ENCODE measurements at regions not wholly inside any gene's neighbourhood (a gene's known extent, or its start where the extent isn't known, plus 50 kb on each side); places are given as distances from the start of the nearest gene placed in this dataset.

DNA sequence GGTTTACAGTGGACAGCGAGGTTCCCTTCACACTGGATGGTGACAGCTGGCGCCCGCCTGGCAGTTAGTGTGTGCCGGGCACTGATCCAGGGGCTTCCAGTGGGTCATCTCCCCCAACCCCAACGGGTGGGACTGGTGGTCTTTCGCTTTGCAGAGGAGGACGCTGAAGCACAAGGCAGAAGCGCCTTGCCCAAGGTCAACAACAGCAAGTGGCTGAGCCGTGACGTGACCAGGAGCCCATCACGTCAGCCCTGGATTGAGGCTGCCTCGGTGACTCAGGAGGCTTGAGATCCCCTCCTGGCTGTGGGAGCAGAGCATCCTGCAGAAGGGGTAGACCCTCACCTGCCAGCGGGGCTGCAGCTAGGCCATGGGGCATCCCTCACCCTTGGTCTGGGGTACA, 215.3 kb downstream of the RBFOX3 start:
- Mint-ChIP-seq H3K9me3 (ENCODE audit: low read depth) (no peaks in the 10 kb centered on the region), H3K4me1 (peaks cover 2% of the 10 kb centered on the region), H3K27me3 (peaks cover 38% of the 10 kb centered on the region), H3K4me3 (no peak overlapping the region), H3K36me3 (no peaks in the 10 kb centered on the region), H3K27ac (no peak overlapping the region)
- no peak for ATAC-seq
- DNase-seq: no peak
- CTCF ChIA-PET: interaction anchor here (7.0 kb wide), 1 partner anchor 309 kb away, joined by 96 read pairs; no protein-coding TSS in a partner anchor

DNA sequence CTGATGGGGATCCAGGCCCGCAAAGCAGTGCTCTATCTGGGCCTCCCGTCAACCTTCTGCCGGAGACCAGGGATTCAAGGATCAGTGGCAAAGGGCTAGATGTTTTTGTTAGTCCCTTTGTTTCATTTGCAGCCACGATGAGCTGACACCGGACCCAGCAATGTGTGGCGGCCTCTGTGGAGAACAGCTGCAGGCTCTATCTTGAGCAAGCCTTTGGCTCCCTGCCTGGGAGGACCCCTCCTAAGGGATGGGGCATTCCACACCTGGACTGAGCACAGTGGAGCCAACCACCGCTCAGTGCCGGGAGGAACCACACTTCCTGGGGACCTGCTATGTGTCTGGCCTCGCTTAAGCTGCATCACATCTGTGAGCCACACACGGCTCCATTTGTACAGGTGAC, 215.8 kb downstream of the RBFOX3 start:
- H3K9me3 Mint-ChIP-seq (ENCODE audit: low read depth): no peaks in the 10 kb centered on the region
- DNase-seq (no peak), ATAC-seq (no peak)
- H3K4me1 Mint-ChIP-seq: no peaks in the 10 kb centered on the region
- H3K27me3 Mint-ChIP-seq: peaks cover 33% of the 10 kb centered on the region
- no peak overlapping the region for H3K4me3 Mint-ChIP-seq
- CTCF ChIA-PET: interaction anchor here (7.0 kb wide), 1 partner anchor 308 kb away, joined by 96 read pairs; no protein-coding TSS in a partner anchor
- H3K27ac Mint-ChIP-seq: no peak overlapping the region
- no peaks in the 10 kb centered on the region for H3K36me3 Mint-ChIP-seq

DNA sequence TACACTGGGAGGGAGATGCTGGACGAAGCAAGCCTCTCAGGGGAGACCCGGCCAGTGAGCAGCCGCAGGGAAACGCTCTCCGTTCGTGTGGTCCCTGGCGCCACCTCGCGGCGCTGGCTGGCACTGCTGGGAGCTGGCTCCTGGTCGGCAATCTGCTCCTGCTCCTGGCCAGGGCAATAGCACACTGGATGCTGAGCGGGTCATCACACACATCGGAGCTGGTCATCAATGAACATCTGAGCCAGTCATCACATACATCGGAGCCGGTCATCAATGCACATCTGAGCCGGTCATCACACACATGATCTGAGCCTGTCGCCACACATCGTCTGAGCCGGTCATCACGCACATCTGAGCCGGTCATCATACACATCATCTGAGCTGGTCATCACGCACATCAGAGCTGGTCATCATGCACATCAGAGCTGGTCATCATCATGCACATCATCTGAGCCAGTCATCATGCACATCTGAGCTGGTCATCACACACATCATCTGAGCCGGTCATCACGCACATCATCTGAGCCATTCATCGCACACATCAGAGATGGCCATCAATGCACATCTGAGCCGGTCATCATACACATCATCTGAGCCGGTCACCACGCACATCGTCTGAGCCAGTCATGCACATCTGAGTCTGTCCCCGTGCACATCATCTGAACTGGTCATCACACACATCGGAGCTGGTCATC, 217.3 kb downstream of the RBFOX3 start:
- Mint-ChIP-seq H3K27ac (no peak overlapping the region), H3K9me3 (ENCODE audit: low read depth) (no peaks in the 10 kb centered on the region), H3K4me1 (no peaks in the 10 kb centered on the region), H3K4me3 (no peak overlapping the region), H3K27me3 (peaks cover 28% of the 10 kb centered on the region), H3K36me3 (no peaks in the 10 kb centered on the region)
- peak; percentile 68 for DNase-seq
- CTCF ChIA-PET: interaction anchor here (0.6 to 7.0 kb wide), 15 partner anchors 8 to 349 kb away, joined by 3 to 96 read pairs (median 7); no protein-coding TSS in a partner anchor
- peak; percentile 66 for ATAC-seq

DNA sequence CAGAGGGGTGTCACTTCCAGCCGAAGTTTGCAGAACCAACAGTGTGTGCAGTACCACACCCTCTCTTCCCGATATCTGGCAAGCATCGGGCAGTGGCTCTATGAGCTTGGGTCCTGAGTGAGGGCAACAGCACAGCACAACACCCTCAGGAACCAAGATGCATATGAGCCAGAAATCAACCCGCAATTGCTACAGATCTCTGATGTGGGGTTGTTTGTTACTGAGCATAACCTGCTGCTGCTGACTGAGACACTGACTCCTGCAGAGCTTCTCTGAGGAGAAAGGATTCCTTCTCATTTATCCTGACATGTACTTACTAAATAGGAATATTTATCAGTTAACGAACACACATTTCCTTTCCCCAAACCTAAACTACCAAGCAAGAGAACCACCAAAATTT, 218.3 kb downstream of the RBFOX3 start:
- H3K27me3 Mint-ChIP-seq: peaks cover 21% of the 10 kb centered on the region

DNA sequence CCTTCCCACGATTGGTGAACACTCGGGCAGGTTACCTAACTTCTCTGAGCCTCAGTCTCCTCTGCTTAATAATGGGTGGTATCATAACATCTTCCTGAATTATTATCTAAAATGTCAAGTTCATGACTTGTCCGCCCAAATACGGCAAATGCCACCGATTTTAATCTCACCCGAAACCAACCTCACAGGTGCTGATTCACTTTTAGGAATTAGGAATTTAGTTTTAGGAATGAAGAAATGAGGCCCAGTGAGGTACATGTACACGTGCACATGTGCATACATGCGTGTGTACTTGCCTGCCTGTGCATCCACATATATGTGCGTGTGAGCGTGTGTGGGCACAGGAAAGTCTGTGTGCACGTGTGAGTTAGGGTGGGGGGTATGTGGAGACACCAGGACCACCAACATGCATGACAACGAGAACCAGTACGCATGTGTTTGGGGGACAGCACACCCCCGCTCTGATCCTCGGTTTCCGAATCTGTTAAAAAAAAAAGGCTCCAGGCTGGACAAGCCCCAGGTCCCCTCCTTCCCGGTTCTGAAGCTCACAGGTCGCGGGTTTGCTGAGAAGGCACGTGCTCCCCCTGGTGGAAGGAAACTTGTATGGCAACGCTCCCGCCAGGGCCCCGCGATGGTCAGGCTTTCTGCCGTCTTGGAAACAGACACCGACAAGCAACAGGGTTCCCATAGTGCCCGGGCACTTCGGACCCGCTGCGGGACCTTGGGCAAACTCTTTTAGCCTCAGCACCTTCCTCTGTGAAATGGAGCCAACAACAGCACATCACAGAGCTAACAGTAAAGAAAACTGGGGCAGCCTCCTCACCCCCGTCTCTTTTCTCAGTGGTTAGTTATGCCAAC, 219.2 kb downstream of the RBFOX3 start:
- H3K27me3 Mint-ChIP-seq: peaks cover 21% of the 10 kb centered on the region
- no peaks in the 10 kb centered on the region for H3K36me3 Mint-ChIP-seq
- CTCF ChIA-PET: interaction anchor here (0.6 to 7.0 kb wide), 41 partner anchors 8 to 525 kb away, joined by 3 to 96 read pairs (median 4); partner anchors contain the start of genes ENGASE and LGALS3BP
- DNase-seq: peak; percentile 67
- H3K4me3 Mint-ChIP-seq: no peak overlapping the region
- no peaks in the 10 kb centered on the region for H3K9me3 Mint-ChIP-seq (ENCODE audit: low read depth)
- H3K4me1 Mint-ChIP-seq: no peaks in the 10 kb centered on the region
- H3K27ac Mint-ChIP-seq: no peak overlapping the region
- peak; percentile 64 for ATAC-seq

More for the DNA sequence above, 218.3 kb downstream of the RBFOX3 start:
- CTCF ChIA-PET: interaction anchor here (0.6 to 7.0 kb wide), 27 partner anchors 11 to 703 kb away, joined by 3 to 96 read pairs (median 4); partner anchors contain the start of genes ENGASE and LGALS3BP
- Mint-ChIP-seq H3K36me3 (no peaks in the 10 kb centered on the region), H3K27ac (no peak overlapping the region), H3K9me3 (ENCODE audit: low read depth) (no peaks in the 10 kb centered on the region), H3K4me3 (no peak overlapping the region), H3K4me1 (no peaks in the 10 kb centered on the region)
- no peak for DNase-seq
- ATAC-seq: no peak

DNA sequence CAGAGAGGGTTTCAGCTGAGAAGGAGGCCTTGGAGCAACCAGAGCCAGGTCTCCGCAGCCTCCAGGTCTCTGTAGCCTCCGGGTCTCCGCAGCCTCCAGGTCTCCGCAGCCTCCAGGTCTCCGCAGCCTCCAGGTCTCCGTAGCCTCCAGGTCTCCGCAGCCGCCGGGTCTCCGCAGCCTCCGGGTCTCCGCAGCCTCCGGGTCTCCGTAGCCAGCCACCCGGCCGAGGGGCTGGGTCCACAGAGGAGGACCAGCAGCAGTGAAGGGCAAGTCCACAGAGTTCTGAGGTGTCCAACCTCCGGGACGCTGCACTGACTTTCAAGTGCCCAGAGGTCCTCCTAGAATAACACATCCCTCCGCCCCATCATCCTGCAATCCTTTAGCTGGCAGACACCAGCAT, 221.0 kb downstream of the RBFOX3 start:
- Mint-ChIP-seq H3K9me3 (ENCODE audit: low read depth) (no peaks in the 10 kb centered on the region), H3K27ac (no peak overlapping the region), H3K27me3 (peaks cover 21% of the 10 kb centered on the region), H3K36me3 (no peaks in the 10 kb centered on the region), H3K4me1 (no peaks in the 10 kb centered on the region), H3K4me3 (no peak overlapping the region)
- CTCF ChIA-PET: interaction anchor here (4.4 to 7.0 kb wide), 2 partner anchors 14 to 303 kb away, joined by 82 to 96 read pairs; no protein-coding TSS in a partner anchor
- DNase-seq: no peak
- ATAC-seq: no peak

DNA sequence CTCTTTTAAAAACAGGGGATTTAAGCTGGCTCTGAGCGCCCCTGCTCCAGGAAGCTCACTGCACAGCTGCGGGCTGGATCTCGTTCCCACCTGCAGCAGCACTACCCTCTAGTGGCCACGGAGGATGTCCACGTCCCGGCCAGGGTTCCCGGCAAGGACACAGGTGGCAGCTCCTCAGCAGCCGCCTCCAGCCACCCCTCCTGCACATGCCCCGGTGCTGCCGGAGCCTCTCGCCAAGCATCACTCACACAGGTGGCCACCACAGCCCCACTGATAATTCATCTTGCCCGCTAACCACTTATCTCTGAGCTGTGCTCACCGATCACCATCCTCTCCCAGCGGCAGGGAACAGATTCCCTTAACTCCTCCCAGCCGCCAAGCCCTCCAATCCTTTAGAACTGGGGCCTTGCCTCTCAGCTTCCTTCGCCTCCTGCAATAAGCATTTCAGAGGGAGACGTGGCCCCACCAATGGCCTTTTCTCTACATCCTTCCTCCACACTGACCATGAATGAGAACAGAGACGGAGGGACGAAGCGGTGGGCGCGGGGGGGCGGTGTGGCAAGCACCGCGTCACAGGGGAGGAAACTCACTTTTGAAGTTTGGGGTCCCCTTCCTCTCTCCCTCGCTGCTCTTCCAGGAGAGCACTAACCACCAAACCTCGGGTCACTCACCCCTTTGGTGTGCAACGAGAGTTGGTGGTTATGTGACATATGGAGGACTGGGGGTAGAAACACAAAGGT, 222.1 kb downstream of the RBFOX3 start:
- no peak for ATAC-seq
- DNase-seq: peak; percentile 44
- no peak overlapping the region for H3K4me3 Mint-ChIP-seq
- CTCF ChIA-PET: interaction anchor here (0.9 to 1.4 kb wide), 6 partner anchors 10 to 343 kb away, joined by 3 to 5 read pairs (median 3); no protein-coding TSS in a partner anchor
- no peaks in the 10 kb centered on the region for H3K36me3 Mint-ChIP-seq
- H3K4me1 Mint-ChIP-seq: no peaks in the 10 kb centered on the region
- no peak overlapping the region for H3K27ac Mint-ChIP-seq
- peaks cover 21% of the 10 kb centered on the region for H3K27me3 Mint-ChIP-seq
- no peaks in the 10 kb centered on the region for H3K9me3 Mint-ChIP-seq (ENCODE audit: low read depth)

DNA sequence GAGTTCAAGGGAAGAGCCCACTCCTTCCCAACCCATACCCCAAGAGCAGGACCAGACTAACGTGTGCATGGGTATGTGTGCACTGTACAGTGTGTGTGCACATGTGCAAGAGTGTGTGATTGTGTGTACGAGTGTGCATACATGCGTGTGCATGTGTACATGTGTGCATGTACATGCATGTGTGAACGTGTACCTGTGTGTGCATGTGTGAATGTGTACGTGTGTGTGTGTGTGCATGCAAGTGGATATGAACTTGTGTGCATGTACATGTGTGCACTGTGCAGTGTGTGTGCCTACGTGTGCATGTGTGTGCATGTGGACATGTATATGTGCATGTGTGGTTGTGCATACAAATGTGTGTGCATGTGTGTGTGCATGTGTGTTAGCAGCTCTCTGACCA, 223.1 kb downstream of the RBFOX3 start:
- no peak overlapping the region for H3K27ac Mint-ChIP-seq
- no peak overlapping the region for H3K4me3 Mint-ChIP-seq
- ATAC-seq: no peak
- DNase-seq: no peak
- H3K4me1 Mint-ChIP-seq: no peaks in the 10 kb centered on the region
- CTCF ChIA-PET: interaction anchor here (0.9 to 1.4 kb wide), 5 partner anchors 11 to 328 kb away, joined by 3 to 5 read pairs (median 3); no protein-coding TSS in a partner anchor
- H3K27me3 Mint-ChIP-seq: peaks cover 19% of the 10 kb centered on the region
- H3K36me3 Mint-ChIP-seq: no peaks in the 10 kb centered on the region
- no peaks in the 10 kb centered on the region for H3K9me3 Mint-ChIP-seq (ENCODE audit: low read depth)

DNA sequence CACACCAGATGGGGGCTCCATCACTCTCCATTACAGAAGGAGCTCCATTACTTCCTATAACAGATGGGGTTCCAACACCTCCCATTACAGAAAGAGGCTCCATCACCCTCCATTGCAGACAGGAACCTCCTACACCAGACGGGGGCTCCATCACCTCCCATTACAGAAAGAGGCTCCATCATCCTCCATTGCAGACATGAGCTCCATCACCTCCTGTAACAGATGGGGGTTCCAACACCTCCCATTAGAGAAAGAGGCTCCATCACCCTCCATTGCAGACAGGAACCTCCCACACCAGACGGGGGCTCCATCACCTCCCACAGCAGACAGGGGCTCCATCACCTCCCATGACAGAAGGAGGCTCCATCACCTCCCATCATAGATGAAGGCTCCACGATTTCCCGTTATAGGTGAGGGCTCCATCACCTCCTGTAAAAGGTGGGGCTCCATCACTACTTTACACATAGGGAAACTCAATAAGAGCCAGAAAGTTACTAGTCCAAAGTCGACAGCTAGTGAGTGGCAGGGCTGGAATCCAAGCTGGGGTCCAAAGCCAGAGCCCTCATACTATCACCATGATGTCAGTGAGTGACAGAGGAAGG, 224.8 kb downstream of the RBFOX3 start:
- Mint-ChIP-seq H3K4me3 (no peak overlapping the region), H3K9me3 (ENCODE audit: low read depth) (no peaks in the 10 kb centered on the region), H3K36me3 (no peaks in the 10 kb centered on the region), H3K27ac (no peak overlapping the region), H3K4me1 (no peaks in the 10 kb centered on the region), H3K27me3 (peaks cover 3% of the 10 kb centered on the region)
- CTCF ChIA-PET: interaction anchor here (1.3 kb wide), 1 partner anchor 17 kb away, joined by 3 read pairs; no protein-coding TSS in a partner anchor
- no peak for ATAC-seq
- no peak for DNase-seq

DNA sequence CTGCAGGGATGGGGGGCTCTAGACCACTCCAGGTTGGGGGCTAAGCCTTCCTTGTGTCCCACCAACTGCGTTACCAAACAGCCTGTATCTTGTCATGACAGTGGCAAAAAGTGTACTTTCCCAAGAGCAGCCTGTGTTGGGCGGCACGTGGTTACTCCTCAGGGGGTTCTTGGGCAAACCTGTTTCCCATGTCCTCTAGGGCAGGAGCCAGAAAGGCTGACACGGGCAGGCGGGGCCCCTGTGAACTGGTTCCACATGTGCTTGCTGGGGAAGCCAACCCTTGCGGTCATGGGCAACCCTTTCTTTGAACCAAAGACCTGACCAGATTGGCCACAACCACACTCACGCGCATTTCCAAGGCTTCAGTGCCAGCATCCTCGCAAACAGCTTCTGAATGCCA, 228.5 kb downstream of the RBFOX3 start:
- H3K4me1 Mint-ChIP-seq: no peaks in the 10 kb centered on the region
- H3K36me3 Mint-ChIP-seq: no peaks in the 10 kb centered on the region
- ATAC-seq: no peak
- no peaks in the 10 kb centered on the region for H3K9me3 Mint-ChIP-seq (ENCODE audit: low read depth)
- DNase-seq: no peak
- H3K27me3 Mint-ChIP-seq: no peaks in the 10 kb centered on the region
- no peak overlapping the region for H3K27ac Mint-ChIP-seq
- H3K4me3 Mint-ChIP-seq: no peak overlapping the region
- CTCF ChIA-PET: interaction anchor here (1.4 kb wide), 1 partner anchor 9 kb away, joined by 5 read pairs; no protein-coding TSS in a partner anchor

DNA sequence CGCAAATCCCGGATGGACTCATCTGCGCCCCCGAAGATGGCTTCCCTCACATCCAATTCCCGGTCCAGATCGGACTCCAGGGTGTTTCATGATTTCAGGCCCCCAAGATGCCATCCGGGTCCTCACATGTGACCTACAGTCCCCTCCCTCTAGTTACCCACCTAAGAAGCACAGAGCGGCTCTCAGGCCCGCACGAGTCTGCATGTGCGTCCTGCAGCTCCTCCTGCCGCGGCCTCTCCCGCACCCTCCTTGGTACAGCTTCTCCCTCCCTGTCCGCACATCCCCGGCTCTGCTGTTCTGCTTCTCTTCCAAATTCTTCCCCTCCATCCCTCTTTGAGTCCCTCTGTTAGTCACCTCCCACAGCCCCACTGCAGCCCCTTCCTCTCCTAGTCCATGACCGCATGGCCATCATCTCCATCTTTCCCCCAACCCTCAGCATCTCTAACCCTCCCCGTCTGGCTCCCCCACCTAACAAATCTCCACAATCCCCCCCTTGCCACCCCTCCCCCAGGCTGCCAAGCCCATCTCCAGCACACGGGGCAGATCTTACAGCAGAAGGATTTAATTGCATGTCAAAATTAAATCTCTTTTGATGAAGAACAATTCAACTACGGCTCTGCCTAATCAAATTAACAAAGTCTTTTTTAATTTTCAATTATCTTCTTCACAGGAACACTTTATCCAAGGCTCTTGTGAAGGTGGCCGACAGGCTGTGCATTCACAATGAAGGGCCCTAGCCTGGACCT, 231.0 kb downstream of the RBFOX3 start:
- Mint-ChIP-seq H3K36me3 (no peaks in the 10 kb centered on the region), H3K4me3 (no peak overlapping the region)
- CTCF ChIA-PET: interaction anchor here (1.0 to 1.8 kb wide), 3 partner anchors 12 to 292 kb away, joined by 3 to 5 read pairs (median 4); no protein-coding TSS in a partner anchor

DNA sequence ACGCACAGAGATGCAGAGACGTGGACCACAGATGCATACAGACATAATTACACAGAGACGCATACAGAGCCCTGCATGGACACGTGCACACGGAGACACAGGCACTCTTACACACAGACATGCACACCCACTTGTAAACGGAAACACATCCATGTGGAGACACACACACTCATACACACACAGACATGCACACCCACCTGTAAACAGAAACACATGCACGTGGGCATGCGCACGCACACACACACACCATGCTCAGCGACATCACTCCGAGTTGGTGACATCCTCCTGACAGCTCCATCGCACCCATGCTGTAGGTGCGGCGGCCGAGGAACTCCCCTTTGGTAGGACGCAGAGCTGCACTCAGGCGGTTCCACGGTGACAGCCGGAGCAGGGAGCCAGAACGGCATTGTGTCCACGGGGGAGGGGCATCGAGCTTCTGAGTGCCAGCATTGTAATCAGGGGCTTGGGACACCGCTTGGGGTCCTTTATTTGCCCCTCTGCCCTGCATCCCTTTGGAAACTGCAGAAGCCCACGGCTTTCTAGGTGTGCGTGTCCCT, 233.5 kb downstream of the RBFOX3 start:
- Mint-ChIP-seq H3K4me1 (no peaks in the 10 kb centered on the region), H3K9me3 (ENCODE audit: low read depth) (no peaks in the 10 kb centered on the region), H3K27me3 (peaks cover 5% of the 10 kb centered on the region), H3K27ac (no peak overlapping the region), H3K36me3 (no peaks in the 10 kb centered on the region), H3K4me3 (no peak overlapping the region)
- CTCF ChIA-PET: no interaction called here
- no peak for ATAC-seq
- DNase-seq: no peak

More for the DNA sequence above, 231.0 kb downstream of the RBFOX3 start:
- H3K4me1 Mint-ChIP-seq: no peaks in the 10 kb centered on the region
- no peak for ATAC-seq
- no peak for DNase-seq
- H3K9me3 Mint-ChIP-seq (ENCODE audit: low read depth): no peaks in the 10 kb centered on the region
- no peak overlapping the region for H3K27ac Mint-ChIP-seq
- H3K27me3 Mint-ChIP-seq: peaks cover 5% of the 10 kb centered on the region
